Karpas-422 (cell line): ENCODE measurements at regions not wholly inside any gene's neighbourhood (a gene's known extent, or its start where the extent isn't known, plus 50 kb on each side); places are given as distances from the start of the nearest gene placed in this dataset.
"Not testable (repeated sequence)": the region's sequence is repeated elsewhere in the genome, so short reads cannot be mapped to it uniquely, and the experiment has no call there.

Experiments
- DNase-seq: peaks from one replicate; pipeline ENCODE4 v3.0.0-alpha.2; 2015
- H2AFZ ChIP-seq: fragments of 200-600 bp; sonication (generic); 2 replicates; pipeline ENCODE4 v1.6.1; 2014; ENCODE audit warnings: antibody characterized with exemption, low read length, mixed read lengths
- H3K27ac ChIP-seq: fragments of 200-600 bp; sonication (generic); 2 replicates; pipeline ENCODE4 v1.5.1; 2014; ENCODE audit warnings: mild to moderate bottlenecking, low read length, moderate library complexity
- H3K27me3 ChIP-seq: fragments of 200-600 bp; sonication (generic); 2 replicates; pipeline ENCODE4 v1.6.1; 2014; ENCODE audit warnings: low read length, mixed read lengths
- H3K36me3 ChIP-seq: fragments of 200-600 bp; sonication (generic); 2 replicates; pipeline ENCODE4 v1.6.1; 2014; ENCODE audit warnings: low read length, mixed read lengths; ENCODE audit not compliant: insufficient read depth
- H3K4me1 ChIP-seq: fragments of 200-600 bp; sonication (generic); 2 replicates; pipeline ENCODE4 v1.6.1; 2014; ENCODE audit warnings: mild to moderate bottlenecking, low read length, mixed read lengths
- H3K4me2 ChIP-seq: fragments of 200-600 bp; sonication (generic); 2 replicates; pipeline ENCODE4 v1.6.1; 2014; ENCODE audit warnings: low read length, low read depth, mild to moderate bottlenecking; ENCODE audit not compliant: poor library complexity, severe bottlenecking
- H3K4me3 ChIP-seq: fragments of 200-600 bp; sonication (generic); 2 replicates; pipeline ENCODE4 v1.5.1; 2014; ENCODE audit warnings: mild to moderate bottlenecking, antibody characterized with exemption, low read length, mixed read lengths
- H3K79me2 ChIP-seq: fragments of 200-600 bp; sonication (generic); 2 replicates; pipeline ENCODE4 v1.6.1; 2014; ENCODE audit warnings: mild to moderate bottlenecking, low read length, mixed read lengths
- H3K9ac ChIP-seq: fragments of 200-600 bp; sonication (generic); 2 replicates; pipeline ENCODE4 v1.6.0; 2014; ENCODE audit warnings: low read length
- H3K9me2 ChIP-seq: fragments of 200-600 bp; sonication (generic), shearing (Covaris generic); replicated peaks from 2 replicates; pipeline ENCODE4 v1.6.0; 2014; ENCODE audit warnings: mild to moderate bottlenecking, low read length, moderate library complexity; ENCODE audit not compliant: insufficient read depth
- H3K9me3 ChIP-seq: fragments of 300-700, 200-600 bp; sonication (generic); 2 replicates; pipeline ENCODE4 v1.6.1; 2014; ENCODE audit warnings: low read length, mixed read lengths
- H4K20me1 ChIP-seq: fragments of 200-600 bp; sonication (generic); 2 replicates; pipeline ENCODE4 v1.6.1; 2014; ENCODE audit warnings: mild to moderate bottlenecking, antibody characterized with exemption, low read length, low read depth; ENCODE audit not compliant: insufficient read depth

GRCh38 chr7:128581825-128582561 is 90.1 kb upstream of the GARIN1A start:
- H3K9me2 ChIP-seq, H3K9ac ChIP-seq, H3K4me2 ChIP-seq, H3K4me3 ChIP-seq, H3K27ac ChIP-seq, H2AFZ ChIP-seq, H3K79me2 ChIP-seq, H4K20me1 ChIP-seq, DNase-seq, H3K27me3 ChIP-seq, H3K9me3 ChIP-seq, H3K4me1 ChIP-seq, H3K36me3 ChIP-seq: not testable (repeated sequence)

- H3K4me3 ChIP-seq, H3K9ac ChIP-seq, H3K36me3 ChIP-seq, H2AFZ ChIP-seq, H3K27me3 ChIP-seq, H3K4me1 ChIP-seq, H4K20me1 ChIP-seq, H3K9me3 ChIP-seq, H3K27ac ChIP-seq, H3K4me2 ChIP-seq, H3K9me2 ChIP-seq, DNase-seq: not testable (repeated sequence)
- peaks cover 11% of the 10 kb centered on the region; the same call in 1 of the 2 replicates for H3K79me2 ChIP-seq
Observed at GRCh38 chr7:128586715-128587114, 85.4 kb upstream of the GARIN1A start.

DNA sequence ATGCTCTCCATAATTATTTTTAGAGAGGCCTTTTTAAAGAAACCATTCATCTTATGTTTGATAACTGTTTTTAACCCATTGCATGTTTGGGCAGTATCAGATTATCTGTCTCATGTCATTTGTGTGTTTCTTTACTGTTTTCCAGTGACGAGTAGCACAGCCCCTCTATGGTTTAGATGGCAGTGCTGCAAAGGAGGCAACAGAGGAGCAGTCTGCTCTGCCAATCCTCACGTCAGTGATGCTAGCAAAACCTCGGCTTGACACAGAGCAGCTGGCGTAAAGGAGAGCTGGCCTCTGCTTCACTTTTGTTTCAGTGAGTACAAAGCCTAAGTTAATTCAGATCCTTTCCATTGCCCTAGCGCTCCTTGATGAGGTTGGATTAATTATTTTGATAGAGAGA is 80.4 kb upstream of the GARIN1A start:
- DNase-seq, result no peak
- H3K27ac ChIP-seq, result no peak overlapping the region
- H3K27me3 ChIP-seq, result no peaks in the 10 kb centered on the region
- H3K4me2 ChIP-seq, result no peak overlapping the region
- H3K9me2 ChIP-seq, result no peaks in the 10 kb centered on the region
- H2AFZ ChIP-seq, result no peak overlapping the region
- no peak overlapping the region for H3K9ac ChIP-seq
- H3K36me3 ChIP-seq, result peaks cover 5% of the 10 kb centered on the region; the same call in 1 of the 2 replicates
- H3K9me3 ChIP-seq, result no peaks in the 10 kb centered on the region
- no peaks in the 10 kb centered on the region for H4K20me1 ChIP-seq
- H3K4me1 ChIP-seq, result no peaks in the 10 kb centered on the region
- no peak overlapping the region for H3K4me3 ChIP-seq
- H3K79me2 ChIP-seq, result peaks cover 13% of the 10 kb centered on the region; the same call in 1 of the 2 replicates

GRCh38 chr7:128592209-128592608 is 79.9 kb upstream of the GARIN1A start:
- not testable (repeated sequence) for H3K4me1 ChIP-seq, H4K20me1 ChIP-seq, DNase-seq, H2AFZ ChIP-seq, H3K27me3 ChIP-seq, H3K4me2 ChIP-seq, H3K27ac ChIP-seq, H3K9me3 ChIP-seq, H3K4me3 ChIP-seq, H3K9ac ChIP-seq, H3K36me3 ChIP-seq, H3K9me2 ChIP-seq
- peaks cover 14% of the 10 kb centered on the region; the same call in 1 of the 2 replicates for H3K79me2 ChIP-seq

GRCh38 chr7:128594061-128594460 is 78.0 kb upstream of the GARIN1A start:
- not testable (repeated sequence) for H3K4me1 ChIP-seq, H3K4me3 ChIP-seq, H3K9me2 ChIP-seq, H2AFZ ChIP-seq, H3K27me3 ChIP-seq, DNase-seq, H3K9me3 ChIP-seq, H3K36me3 ChIP-seq, H3K27ac ChIP-seq, H4K20me1 ChIP-seq, H3K4me2 ChIP-seq, H3K9ac ChIP-seq
- H3K79me2 ChIP-seq, result peaks cover 14% of the 10 kb centered on the region; the same call in 1 of the 2 replicates

GRCh38 chr7:128596336-128597128 is 75.6 kb upstream of the GARIN1A start:
- H3K27ac ChIP-seq, H3K4me2 ChIP-seq, DNase-seq, H4K20me1 ChIP-seq, H3K27me3 ChIP-seq, H3K9me3 ChIP-seq, H2AFZ ChIP-seq, H3K9ac ChIP-seq, H3K36me3 ChIP-seq, H3K4me1 ChIP-seq, H3K4me3 ChIP-seq, H3K9me2 ChIP-seq: not testable (repeated sequence)
- peaks cover 24% of the 10 kb centered on the region for H3K79me2 ChIP-seq

DNA sequence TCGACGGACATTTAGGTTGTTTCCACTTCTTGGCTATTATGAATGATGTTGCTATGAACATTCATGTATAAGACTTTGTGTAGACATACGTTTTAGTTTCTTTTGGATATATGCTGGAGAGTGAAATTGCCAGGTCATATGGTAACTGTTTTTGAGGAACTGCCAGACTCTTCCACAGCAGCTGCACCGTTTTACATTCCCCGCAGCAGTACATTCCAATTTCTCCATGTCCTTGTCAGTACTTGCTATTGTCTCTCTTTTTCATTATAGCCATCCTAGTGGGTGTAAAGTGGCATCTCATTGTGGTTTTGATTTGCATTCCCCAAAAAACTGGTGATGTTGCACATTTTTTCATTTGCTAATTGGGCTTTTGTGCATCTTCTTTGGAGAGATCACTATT is 73.1 kb upstream of the GARIN1A start:
- H3K4me1 ChIP-seq, H3K9me3 ChIP-seq, H3K9ac ChIP-seq, H3K9me2 ChIP-seq, H3K4me2 ChIP-seq, H2AFZ ChIP-seq, H3K27me3 ChIP-seq, H3K4me3 ChIP-seq, H3K36me3 ChIP-seq, H3K27ac ChIP-seq, H4K20me1 ChIP-seq, DNase-seq: not testable (repeated sequence)
- H3K79me2 ChIP-seq, result peaks cover 32% of the 10 kb centered on the region

- H2AFZ ChIP-seq, result 0 out of 2 replicates have a peak overlapping the region, but pooled peaks have one; percentile 43
- H3K4me1 ChIP-seq, result not testable (repeated sequence)
- DNase-seq, result peak; percentile 80
Observed at GRCh38 chr7:128608678-128609421, 63.2 kb upstream of the GARIN1A start.

More at GRCh38 chr7:128608678-128609421, 63.2 kb upstream of the GARIN1A start:
- H3K9ac ChIP-seq, result peak overlapping the region; percentile 66
- not testable (repeated sequence) for H3K36me3 ChIP-seq, H3K9me2 ChIP-seq, H4K20me1 ChIP-seq, H3K9me3 ChIP-seq, H3K27me3 ChIP-seq
- peak overlapping the region; percentile 61; the same call in 1 of the 2 replicates for H3K4me3 ChIP-seq
- peak overlapping the region; percentile 79 for H3K4me2 ChIP-seq
- H3K27ac ChIP-seq, result peak overlapping the region; percentile 62
- peaks cover 17% of the 10 kb centered on the region; the same call in 1 of the 2 replicates for H3K79me2 ChIP-seq
